Right cardiac atrium (tissue), 5 donors: ENCODE measurements at regions not wholly inside any gene's neighbourhood (a gene's known extent, or its start where the extent isn't known, plus 50 kb on each side); places are given as distances from the start of the nearest gene placed in this dataset.
"Not testable (repeated sequence)": the region's sequence is repeated elsewhere in the genome, so short reads cannot be mapped to it uniquely, and the experiment has no call there.

Experiments used
- ATAC-seq, 2 donors: fragments of 200-7000 bp; cut with Tn5 transposase; one replicate each; pipeline versions ENCODE4 v1.8.0 to v1.9.1; 2020; ENCODE audit warnings: moderate library complexity in 2 of 2, mild to moderate bottlenecking in 1 of 2
- DNase-seq, 3 donors: peaks; one replicate each; pipeline ENCODE4 v3.0.0-alpha.2; 2020
- H3K27ac ChIP-seq: one replicate; pipeline ENCODE4 v1.5.1; 2013; ENCODE audit warnings: mild to moderate bottlenecking, low read length, control low read depth, moderate library complexity
- H3K27me3 ChIP-seq: one replicate; pipeline ENCODE4 v1.6.1; 2013; ENCODE audit not compliant: control insufficient read depth, insufficient read depth
- H3K4me1 ChIP-seq: one replicate; pipeline ENCODE4 v1.6.1; 2013; ENCODE audit warnings: low read length; ENCODE audit not compliant: control insufficient read depth, insufficient read depth
- H3K4me3 ChIP-seq: one replicate; pipeline ENCODE4 v1.5.1; 2013; ENCODE audit warnings: low read length, control low read depth
- H3K9me3 ChIP-seq: one replicate; pipeline ENCODE4 v1.6.1; 2013; ENCODE audit warnings: low read length; ENCODE audit not compliant: control insufficient read depth
- WGBS: extraction: QIAGEN DNeasy Blood & Tissue Kit; methylation state at CpG from one replicate; pipeline ENCODE4 v1.1.7; 2013; 5-methylcytosine and 5-hydroxymethylcytosine counted together
- intact Hi-C, 4 donors: fragments of 100-400 bp; cut with DNase I; formaldehyde crosslinking; loops; one replicate each; pipeline versions ENCODE4 v1.11.0 to v1.14.0; 2022 to 2023
- donor health status: healthy with polysubstance abuse.
- donor health status: DM: no; HTN: yes; CAD: no.
- donor health status: DM: no; HTN: no; CAD: no.
- donor health status: DM: no; HTN: yes; CAD: no; lungs with severe emphysema.
- donor health status: DM: yes; HTN: yes; CAD: no.

DNA sequence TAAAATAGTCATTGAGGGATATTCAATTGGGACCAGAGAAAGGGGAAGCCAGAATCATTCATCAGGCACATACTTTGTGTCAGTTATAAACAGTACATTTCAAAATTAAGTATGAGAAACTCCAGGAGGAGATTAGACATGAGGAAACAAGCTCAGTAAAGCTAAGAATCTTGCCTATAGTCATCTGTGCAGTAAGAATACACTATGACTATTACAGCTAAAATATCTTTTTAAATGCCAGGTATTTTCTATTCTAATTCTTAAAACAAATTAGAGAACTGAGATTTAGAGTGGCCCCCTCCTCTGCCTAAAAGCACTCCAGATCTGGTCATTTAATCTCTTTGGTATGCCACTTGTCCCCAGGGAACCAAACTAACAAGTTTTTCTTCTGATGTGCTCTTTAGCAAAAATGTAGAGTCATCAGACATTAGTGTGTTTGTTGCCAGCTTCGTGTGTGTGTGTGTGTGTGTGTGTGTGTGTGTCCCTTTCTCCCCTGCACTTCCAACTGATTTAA is 541.1 kb downstream of the TTLL7 start:
- DNase-seq, result peak in 1 of 3 donors; percentile 7
- intact Hi-C loops, H3K9me3 ChIP-seq, H3K27ac ChIP-seq, H3K4me3 ChIP-seq, H3K4me1 ChIP-seq, ATAC-seq, H3K27me3 ChIP-seq: not testable (repeated sequence)
- WGBS, result 31% methylated on average over 1 of the region's 1 CpG

DNA sequence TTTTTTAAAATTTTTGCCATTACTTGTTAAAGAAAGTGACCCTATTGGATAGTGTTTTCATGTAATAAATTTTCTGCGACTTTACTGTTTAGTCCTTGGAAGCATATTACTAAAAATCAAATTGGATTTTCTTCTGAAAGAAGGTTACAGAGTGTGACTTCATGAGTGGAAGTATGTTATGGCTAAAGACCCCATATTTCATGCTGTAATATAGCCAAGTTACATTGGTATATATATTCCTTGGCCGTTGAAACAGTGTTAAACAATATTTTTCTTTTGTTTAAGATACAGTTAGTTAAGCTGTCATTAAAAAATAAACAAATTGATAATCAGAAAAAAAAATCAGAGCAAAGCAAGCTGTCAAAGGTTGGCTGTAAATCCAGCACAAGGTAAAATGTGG is 541.7 kb downstream of the TTLL7 start:
- H3K4me3 ChIP-seq, H3K9me3 ChIP-seq, intact Hi-C loops, H3K27ac ChIP-seq, DNase-seq, H3K27me3 ChIP-seq, H3K4me1 ChIP-seq, ATAC-seq: not testable (repeated sequence)
- 84% methylated on average over 2 of the region's 2 CpGs for WGBS

DNA sequence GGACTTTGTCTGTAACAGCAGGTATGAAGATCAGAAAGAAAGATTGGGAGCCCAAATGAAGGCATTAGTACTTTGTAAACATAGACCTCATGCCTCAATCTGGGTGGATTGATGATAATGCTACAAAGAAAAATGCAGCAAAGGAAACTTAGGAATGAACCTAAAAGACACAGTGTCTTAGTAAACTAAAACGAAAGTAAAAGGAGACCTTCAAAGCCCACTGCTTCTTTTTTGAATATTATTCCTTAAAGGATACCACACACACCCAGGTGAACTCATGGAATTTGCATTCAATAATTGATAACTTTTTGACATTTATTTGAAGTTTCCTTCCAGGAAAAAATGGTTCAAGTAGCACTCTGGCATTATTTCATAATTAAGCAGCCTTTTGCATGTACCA is 543.2 kb downstream of the TTLL7 start:
- intact Hi-C loops, result not testable (repeated sequence)

DNA sequence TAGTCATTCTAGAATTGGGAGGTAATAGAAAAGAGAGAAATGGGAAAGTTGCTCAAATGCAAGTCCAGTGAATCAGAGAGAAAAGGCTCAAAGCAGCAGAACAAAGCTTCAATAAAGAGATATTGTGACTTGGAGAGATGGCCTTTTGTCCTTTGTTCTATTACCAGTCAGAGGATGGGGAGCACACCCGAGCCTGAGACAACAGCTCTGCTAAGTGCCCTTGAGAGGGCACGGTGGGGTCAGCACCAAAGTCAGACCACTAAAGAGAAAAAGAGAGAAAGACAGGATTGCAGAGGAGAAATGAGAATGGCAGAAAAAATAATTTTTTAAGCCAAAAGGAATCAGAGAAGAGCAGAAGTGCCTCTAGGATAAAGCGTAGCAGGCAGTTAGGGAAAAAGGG is 553.1 kb downstream of the TTLL7 start:
- H3K4me3 ChIP-seq, intact Hi-C loops, H3K4me1 ChIP-seq, H3K27ac ChIP-seq, ATAC-seq, H3K9me3 ChIP-seq, H3K27me3 ChIP-seq, DNase-seq: not testable (repeated sequence)
- WGBS, result 77% methylated on average over 3 of the region's 3 CpGs

More for the DNA sequence above, 543.2 kb downstream of the TTLL7 start:
- DNase-seq, H3K4me3 ChIP-seq, H3K4me1 ChIP-seq, H3K27me3 ChIP-seq, H3K9me3 ChIP-seq, ATAC-seq, H3K27ac ChIP-seq: not testable (repeated sequence)
- 40% methylated on average over 1 of the region's 1 CpG for WGBS

DNA sequence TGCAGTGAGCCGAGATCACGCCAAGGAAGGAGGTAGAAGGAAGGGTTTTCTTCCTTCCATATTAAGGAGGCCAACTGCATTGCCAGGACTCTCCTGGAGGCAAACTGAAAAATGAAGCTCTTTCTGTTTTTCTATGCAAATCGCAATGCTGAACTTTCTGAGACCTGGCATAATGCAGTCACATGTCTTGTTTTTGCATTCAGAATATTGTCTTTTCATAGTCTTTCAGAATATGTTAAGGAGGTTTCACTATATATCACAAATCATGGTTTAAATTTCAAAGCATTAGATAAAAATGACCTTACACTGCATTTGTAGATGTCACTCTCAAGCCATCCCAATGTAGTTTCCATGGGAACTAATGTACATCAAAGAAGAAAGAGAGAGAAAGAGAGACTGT is 556.5 kb downstream of the TTLL7 start:
- WGBS, result 99% methylated on average over 3 of the region's 3 CpGs
- ATAC-seq, intact Hi-C loops: not testable (repeated sequence)

DNA sequence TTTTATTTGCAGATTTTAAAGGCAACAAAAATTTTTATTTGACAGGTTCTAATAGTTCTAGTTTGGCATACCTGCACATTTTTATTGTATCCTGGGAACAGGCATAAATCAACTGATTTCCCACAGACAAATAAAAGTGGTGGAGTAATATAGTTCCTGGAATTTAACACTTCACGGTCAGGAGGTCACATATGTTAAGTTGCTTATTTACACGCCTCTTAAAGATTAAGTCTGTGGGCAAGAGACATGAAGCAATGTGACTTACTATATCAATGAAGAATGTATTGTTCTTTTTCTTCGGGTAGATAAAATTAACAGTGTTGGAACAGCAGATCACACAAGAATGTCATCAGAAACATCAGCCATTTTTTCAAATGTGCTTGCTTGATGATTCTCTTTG is 558.3 kb downstream of the TTLL7 start:
- H3K27ac ChIP-seq, H3K9me3 ChIP-seq, H3K4me1 ChIP-seq, ATAC-seq, H3K4me3 ChIP-seq, intact Hi-C loops, H3K27me3 ChIP-seq, DNase-seq: not testable (repeated sequence)
- 58% methylated on average over 3 of the region's 3 CpGs for WGBS

More for the DNA sequence above, 556.5 kb downstream of the TTLL7 start:
- not testable (repeated sequence) for H3K4me3 ChIP-seq, DNase-seq, H3K4me1 ChIP-seq, H3K9me3 ChIP-seq, H3K27me3 ChIP-seq, H3K27ac ChIP-seq

DNA sequence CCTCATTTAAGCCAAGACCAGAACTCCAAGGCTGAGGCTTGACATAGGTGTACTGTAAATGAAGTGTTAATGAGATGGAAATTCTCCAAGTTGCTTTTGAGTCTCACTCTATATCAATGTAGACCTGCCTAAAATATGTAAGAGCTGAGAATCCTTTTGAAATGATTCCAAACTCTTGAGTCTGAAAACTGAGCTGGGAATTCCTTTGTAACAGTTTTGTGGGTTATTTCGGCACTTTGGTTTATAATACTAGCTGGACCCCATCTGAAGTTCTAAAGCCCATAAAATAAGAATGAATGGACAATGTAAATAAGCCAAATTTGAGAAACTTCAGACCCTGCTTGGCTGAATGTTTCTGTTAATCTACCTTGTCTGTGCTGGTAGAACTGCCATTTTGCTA is 558.9 kb downstream of the TTLL7 start:
- WGBS, result 93% methylated on average over 1 of the region's 1 CpG
- H3K4me1 ChIP-seq, H3K27ac ChIP-seq, H3K27me3 ChIP-seq, ATAC-seq, intact Hi-C loops, H3K4me3 ChIP-seq, DNase-seq, H3K9me3 ChIP-seq: not testable (repeated sequence)

DNA sequence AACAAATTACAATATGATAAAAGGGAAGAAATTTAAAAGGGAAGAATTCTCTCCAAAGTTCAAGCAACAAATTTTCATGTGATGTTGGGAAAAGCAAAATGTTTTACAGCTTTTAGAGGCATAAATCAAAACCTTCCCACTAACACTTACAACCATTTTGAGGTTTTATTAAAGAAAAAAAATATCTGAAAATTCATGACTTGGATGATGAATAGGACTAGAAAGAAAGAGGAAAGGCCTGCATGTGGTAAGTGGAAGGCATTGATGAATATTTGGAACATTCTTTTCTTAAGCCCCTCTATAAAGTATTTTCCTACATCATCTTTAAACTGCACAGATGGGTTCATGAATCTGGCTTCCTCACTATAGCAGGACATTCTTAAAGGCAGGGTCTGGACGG is 560.6 kb downstream of the TTLL7 start:
- H3K9me3 ChIP-seq, DNase-seq, H3K27me3 ChIP-seq, ATAC-seq, H3K27ac ChIP-seq, H3K4me3 ChIP-seq, H3K4me1 ChIP-seq, intact Hi-C loops: not testable (repeated sequence)
- 93% methylated on average over 1 of the region's 1 CpG for WGBS

DNA sequence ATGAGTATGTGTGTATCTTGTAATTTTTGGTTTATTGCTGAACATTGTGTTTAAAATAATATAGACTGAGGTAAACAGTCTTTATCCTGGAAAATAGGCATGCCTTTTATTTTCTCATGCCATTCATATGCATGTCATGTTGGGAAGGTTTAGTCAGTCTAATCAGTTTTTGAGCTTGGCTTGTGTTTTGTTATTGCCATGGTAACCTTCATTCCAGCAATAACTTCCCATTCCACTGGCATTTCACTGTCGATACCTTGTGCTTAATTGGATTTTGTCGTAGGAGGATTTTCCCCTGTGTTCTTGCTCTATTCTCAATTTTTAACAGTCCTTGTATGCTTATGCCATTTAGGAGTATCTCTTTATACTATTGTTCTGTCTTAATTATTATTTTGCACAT is 563.6 kb downstream of the TTLL7 start:
- ATAC-seq, result not testable (repeated sequence)
- 45% methylated on average over 2 of the region's 2 CpGs for WGBS

DNA sequence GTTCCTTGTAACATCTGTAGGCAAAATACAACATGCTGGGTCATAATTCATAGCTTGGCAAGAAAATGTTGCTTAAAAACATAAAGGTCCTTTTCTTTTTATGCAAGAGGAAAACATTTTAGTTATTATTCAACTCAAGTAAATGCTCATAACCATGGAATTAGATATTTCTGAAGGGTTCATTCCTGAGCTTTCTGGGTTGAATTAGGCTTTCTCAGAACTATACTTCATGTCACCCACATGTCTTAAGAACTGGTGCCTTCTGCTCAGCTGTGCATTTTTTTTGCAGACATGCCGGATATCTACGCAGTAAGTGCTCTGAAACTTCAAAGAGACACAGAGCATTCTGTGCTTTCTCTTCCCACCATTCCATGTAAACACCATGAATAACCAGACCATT is 571.4 kb downstream of the TTLL7 start:
- intact Hi-C loops, ATAC-seq, H3K4me3 ChIP-seq, H3K27ac ChIP-seq, H3K4me1 ChIP-seq, H3K9me3 ChIP-seq, DNase-seq, H3K27me3 ChIP-seq: not testable (repeated sequence)
- 97% methylated on average over 2 of the region's 2 CpGs for WGBS

More for the DNA sequence above, 563.6 kb downstream of the TTLL7 start:
- DNase-seq, H3K27me3 ChIP-seq, H3K4me3 ChIP-seq, H3K9me3 ChIP-seq, H3K27ac ChIP-seq, H3K4me1 ChIP-seq, intact Hi-C loops: not testable (repeated sequence)

DNA sequence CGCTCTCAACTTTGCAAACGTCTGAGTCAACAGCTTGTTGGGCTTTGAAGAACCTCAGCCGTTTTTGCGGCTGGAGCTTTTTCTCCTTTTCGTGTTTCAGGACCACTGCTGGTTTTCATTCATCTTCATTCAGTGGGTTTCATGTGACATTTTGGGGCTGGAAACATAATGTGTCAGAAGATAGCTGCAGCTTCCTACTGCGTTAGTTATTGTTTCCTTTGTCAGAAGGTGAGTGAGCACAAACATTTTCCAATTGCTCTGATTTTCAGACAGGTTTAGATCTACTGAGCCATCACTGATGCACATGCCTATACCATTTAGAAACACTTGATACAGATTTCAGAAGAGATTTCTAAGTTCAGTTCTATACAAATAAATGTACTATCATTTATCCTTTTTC is 575.5 kb downstream of the TTLL7 start:
- H3K27ac ChIP-seq, H3K9me3 ChIP-seq, DNase-seq, H3K4me1 ChIP-seq, H3K27me3 ChIP-seq, H3K4me3 ChIP-seq, ATAC-seq, intact Hi-C loops: not testable (repeated sequence)
- WGBS, result 83% methylated on average over 6 of the region's 6 CpGs

DNA sequence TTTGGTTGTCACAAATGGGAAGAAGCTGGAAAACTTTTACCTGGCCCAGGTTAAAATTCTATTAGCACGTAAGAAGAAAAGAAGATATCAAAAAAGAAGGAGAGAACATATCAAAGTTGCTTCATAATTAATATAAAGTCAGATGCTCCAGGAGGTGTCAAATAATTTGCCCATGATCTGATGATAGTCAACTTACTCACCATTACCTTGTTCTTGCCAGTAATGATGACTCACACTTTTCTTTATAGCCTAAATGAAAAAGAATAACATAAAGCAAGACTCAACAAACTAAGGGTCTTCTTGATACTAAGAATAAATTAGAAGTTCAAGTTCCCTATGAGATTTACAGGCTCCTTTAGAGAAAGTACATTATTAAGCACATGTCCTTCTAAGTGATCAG is 580.4 kb downstream of the TTLL7 start:
- no peaks in the 10 kb centered on the region for H3K9me3 ChIP-seq
- WGBS, result 95% methylated on average over 1 of the region's 1 CpG
- H3K4me1 ChIP-seq, result no peaks in the 10 kb centered on the region
- H3K27me3 ChIP-seq, result no peaks in the 10 kb centered on the region
- intact Hi-C loops, result no loop called here
- ATAC-seq (no peak), DNase-seq (no peak)
- no peak overlapping the region for H3K4me3 ChIP-seq
- no peak overlapping the region for H3K27ac ChIP-seq
